ENCODE measurements at regions not wholly inside any gene's neighbourhood (a gene's known extent, or its start where the extent isn't known, plus 50 kb on each side); places are given as distances from the start of the nearest gene placed in this dataset.
"Not testable (repeated sequence)": the region's sequence is repeated elsewhere in the genome, so short reads cannot be mapped to it uniquely, and the experiment has no call there.

GRCh38 chr2:125736306-125736705 is 919.7 kb upstream of the GYPC start:
- ATAC-seq: no peak

- ATAC-seq: no peak
These were observed 910.4 kb upstream of the GYPC start for GRCh38 chr2:125745514-125745913.

GRCh38 chr2:125746321-125747164 is 909.4 kb upstream of the GYPC start:
- no peak for ATAC-seq

- no peak for ATAC-seq
These were observed 908.9 kb upstream of the GYPC start for GRCh38 chr2:125747165-125747425.

- no peak for ATAC-seq
These were observed 899.5 kb upstream of the GYPC start for GRCh38 chr2:125756431-125756830.

- ATAC-seq: no peak
These were observed 859.2 kb upstream of the GYPC start for GRCh38 chr2:125796784-125797183.

- ATAC-seq: no peak
These were observed 858.8 kb upstream of the GYPC start for GRCh38 chr2:125797192-125797591.

- ATAC-seq: no peak
These were observed 833.2 kb upstream of the GYPC start for GRCh38 chr2:125822746-125823145.

GRCh38 chr2:125825781-125826180 is 830.2 kb upstream of the GYPC start:
- not testable (repeated sequence) for ATAC-seq

GRCh38 chr2:125837128-125837527 is 818.8 kb upstream of the GYPC start:
- no peak for ATAC-seq

GRCh38 chr2:125837611-125838010 is 818.3 kb upstream of the GYPC start:
- ATAC-seq: no peak

- no peak for ATAC-seq
These were observed 816.0 kb upstream of the GYPC start for GRCh38 chr2:125839945-125840344.

- no peak for ATAC-seq
These were observed 813.9 kb upstream of the GYPC start for GRCh38 chr2:125842041-125842440.

- no peak for ATAC-seq
These were observed 805.4 kb upstream of the GYPC start for GRCh38 chr2:125850541-125850940.

- ATAC-seq: no peak
These were observed 803.6 kb upstream of the GYPC start for GRCh38 chr2:125852364-125852763.

- no peak for ATAC-seq
These were observed 802.3 kb upstream of the GYPC start for GRCh38 chr2:125853626-125854025.

GRCh38 chr2:125855204-125855603 is 800.8 kb upstream of the GYPC start:
- ATAC-seq: no peak

- no peak for ATAC-seq
These were observed 797.8 kb upstream of the GYPC start for GRCh38 chr2:125857971-125858794.

GRCh38 chr2:125861461-125861860 is 794.5 kb upstream of the GYPC start:
- ATAC-seq: no peak

- no peak for ATAC-seq
These were observed 788.0 kb upstream of the GYPC start for GRCh38 chr2:125867908-125868307.

GRCh38 chr2:125870264-125870663 is 785.7 kb upstream of the GYPC start:
- ATAC-seq: no peak

- no peak for ATAC-seq
These were observed 785.2 kb upstream of the GYPC start for GRCh38 chr2:125870746-125871145.

- no peak for ATAC-seq
These were observed 781.4 kb upstream of the GYPC start for GRCh38 chr2:125874564-125874963.

GRCh38 chr2:125885340-125885739 is 770.6 kb upstream of the GYPC start:
- ATAC-seq: no peak

Measured in activated CD4-positive, CD25-positive, alpha-beta regulatory T cell treated with anti-CD3 and anti-CD28 coated beads, Interleukin-2, amount 50 U/mL, for 24 hours (primary cell).